ENCODE measurements at regions not wholly inside any gene's neighbourhood (a gene's known extent, or its start where the extent isn't known, plus 50 kb on each side); places are given as distances from the start of the nearest gene placed in this dataset.
A peak's percentile ranks its signal among the peaks of the same experiment; 100 is the strongest.

- in situ Hi-C loops (cut with HindIII; ENCODE audit: low pct_unique_long_range_greater_than_20kb, low sequenced_read_pairs) (no loop called here), intact Hi-C loops (cut with micrococcal nuclease; ENCODE audit: unreplicated experiment) (loop anchor here (10.0 kb wide), 1 partner anchor 378 kb away; no protein-coding TSS in a partner anchor)
- no peaks in the 10 kb centered on the region for H3K9me3 ChIP-seq (ENCODE audit: control insufficient read depth, insufficient read depth, low read depth, low read length)
- no peaks in the 10 kb centered on the region for H3K4me1 ChIP-seq (ENCODE audit: control insufficient read depth, insufficient read depth, low read length)
- H3K36me3 ChIP-seq (ENCODE audit: control insufficient read depth, insufficient read depth, low read length), result no peaks in the 10 kb centered on the region
- DNase-seq (ENCODE audit: low read depth, low spot score) (peak; percentile 30), ATAC-seq (no peak)
- no peaks in the 10 kb centered on the region for H3K27me3 ChIP-seq (ENCODE audit: control insufficient read depth, insufficient read depth, low read length)
- TF ChIP-seq TCF7L2 (IDR thresholded peaks at IDR 0.05; ENCODE audit: low read depth, low read length), result no peak
- TF ChIP-seq CTCF (IDR thresholded peaks at IDR 0.05), result peak; percentile 47; the same call in 1 of the 2 replicates
- BruUV-seq (replicated peaks), result no TSS peak
- ChIA-PET POLR2A (no interaction called here), CTCF (no interaction called here)
- H3K4me3 ChIP-seq (ENCODE audit: low read depth in 2 of 2, low read length in 2 of 2), result no peak overlapping the region
- no peak overlapping the region for H3K27ac ChIP-seq (ENCODE audit: low read length)
These were observed 147.9 kb upstream of the MON1B start for GRCh38 chr16:77043076-77043475.

- CTCF ChIA-PET, result no interaction called here
- no peak for ATAC-seq
These were observed 144.8 kb upstream of the MON1B start for GRCh38 chr16:77046206-77046605.

More at GRCh38 chr16:77046206-77046605, 144.8 kb upstream of the MON1B start:
- intact Hi-C loops (cut with micrococcal nuclease; ENCODE audit: unreplicated experiment), result loop anchor here (10.0 kb wide), 1 partner anchor 381 kb away; no protein-coding TSS in a partner anchor
- no peak for DNase-seq (ENCODE audit: low read depth, low spot score)
- no peak overlapping the region for H3K4me3 ChIP-seq (ENCODE audit: low read depth in 2 of 2, low read length in 2 of 2)
- no peaks in the 10 kb centered on the region for H3K9me3 ChIP-seq (ENCODE audit: control insufficient read depth, insufficient read depth, low read depth, low read length)
- in situ Hi-C loops (cut with HindIII; ENCODE audit: low pct_unique_long_range_greater_than_20kb, low sequenced_read_pairs), result no loop called here
- H3K27ac ChIP-seq (ENCODE audit: low read length), result no peak overlapping the region
- no peaks in the 10 kb centered on the region for H3K4me1 ChIP-seq (ENCODE audit: control insufficient read depth, insufficient read depth, low read length)
- H3K27me3 ChIP-seq (ENCODE audit: control insufficient read depth, insufficient read depth, low read length), result no peaks in the 10 kb centered on the region
- POLR2A ChIA-PET, result no interaction called here
- BruUV-seq (replicated peaks), result no TSS peak
- TF ChIP-seq CTCF (IDR thresholded peaks at IDR 0.05) (no peak), POLR2AphosphoS5 (IDR thresholded peaks at IDR 0.05; ENCODE audit: low read depth, low read length) (no peak), SIN3A (IDR thresholded peaks at IDR 0.05; ENCODE audit: borderline replicate concordance, insufficient read depth, low read depth, low read length) (no peak), TCF7L2 (IDR thresholded peaks at IDR 0.05; ENCODE audit: low read depth, low read length) (no peak)
- TF ChIP-seq, protein P1, sequence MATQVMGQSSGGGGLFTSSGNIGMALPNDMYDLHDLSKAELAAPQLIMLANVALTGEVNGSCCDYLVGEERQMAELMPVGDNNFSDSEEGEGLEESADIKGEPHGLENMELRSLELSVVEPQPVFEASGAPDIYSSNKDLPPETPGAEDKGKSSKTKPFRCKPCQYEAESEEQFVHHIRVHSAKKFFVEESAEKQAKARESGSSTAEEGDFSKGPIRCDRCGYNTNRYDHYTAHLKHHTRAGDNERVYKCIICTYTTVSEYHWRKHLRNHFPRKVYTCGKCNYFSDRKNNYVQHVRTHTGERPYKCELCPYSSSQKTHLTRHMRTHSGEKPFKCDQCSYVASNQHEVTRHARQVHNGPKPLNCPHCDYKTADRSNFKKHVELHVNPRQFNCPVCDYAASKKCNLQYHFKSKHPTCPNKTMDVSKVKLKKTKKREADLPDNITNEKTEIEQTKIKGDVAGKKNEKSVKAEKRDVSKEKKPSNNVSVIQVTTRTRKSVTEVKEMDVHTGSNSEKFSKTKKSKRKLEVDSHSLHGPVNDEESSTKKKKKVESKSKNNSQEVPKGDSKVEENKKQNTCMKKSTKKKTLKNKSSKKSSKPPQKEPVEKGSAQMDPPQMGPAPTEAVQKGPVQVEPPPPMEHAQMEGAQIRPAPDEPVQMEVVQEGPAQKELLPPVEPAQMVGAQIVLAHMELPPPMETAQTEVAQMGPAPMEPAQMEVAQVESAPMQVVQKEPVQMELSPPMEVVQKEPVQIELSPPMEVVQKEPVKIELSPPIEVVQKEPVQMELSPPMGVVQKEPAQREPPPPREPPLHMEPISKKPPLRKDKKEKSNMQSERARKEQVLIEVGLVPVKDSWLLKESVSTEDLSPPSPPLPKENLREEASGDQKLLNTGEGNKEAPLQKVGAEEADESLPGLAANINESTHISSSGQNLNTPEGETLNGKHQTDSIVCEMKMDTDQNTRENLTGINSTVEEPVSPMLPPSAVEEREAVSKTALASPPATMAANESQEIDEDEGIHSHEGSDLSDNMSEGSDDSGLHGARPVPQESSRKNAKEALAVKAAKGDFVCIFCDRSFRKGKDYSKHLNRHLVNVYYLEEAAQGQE (IDR thresholded peaks at IDR 0.05; ENCODE audit: insufficient read depth in 1 of 2, low read depth in 2 of 2, low read length in 1 of 2), result no peak
- no peaks in the 10 kb centered on the region for H3K36me3 ChIP-seq (ENCODE audit: control insufficient read depth, insufficient read depth, low read length)
